Suprapubic skin (tissue), 3 donors: ENCODE measurements at regions not wholly inside any gene's neighbourhood (a gene's known extent, or its start where the extent isn't known, plus 50 kb on each side); places are given as distances from the start of the nearest gene placed in this dataset.

Experiments used
- CTCF ChIP-seq, 2 donors: fragments of 200-600 bp in 1 of 2; fragments of 450-650 bp in 1 of 2; sonication (generic) in 1 of 2; IDR thresholded peaks; one replicate each; pipeline ENCODE4 v1.5.1; 2016 to 2019; ENCODE audit warnings: antibody characterized with exemption in 2 of 2, mild to moderate bottlenecking in 1 of 2, moderate library complexity in 1 of 2
- POLR2AphosphoS5 ChIP-seq, 3 donors: sonication (generic); formaldehyde crosslinking; IDR thresholded peaks; one replicate each; pipeline ENCODE4 v1.6.1; 2017; ENCODE audit warnings: antibody characterized with exemption in 3 of 3

GRCh38 chr6:114886670-114887436 lies 544.0 kb upstream of the HS3ST5 start:
- TF ChIP-seq CTCF (IDR thresholded peaks at IDR 0.05) = no peak
- TF ChIP-seq POLR2AphosphoS5 (IDR thresholded peaks at IDR 0.05) = no peak
